ENCODE measurements at regions not wholly inside any gene's neighbourhood (a gene's known extent, or its start where the extent isn't known, plus 50 kb on each side); places are given as distances from the start of the nearest gene placed in this dataset.
"Not testable (repeated sequence)": the region's sequence is repeated elsewhere in the genome, so short reads cannot be mapped to it uniquely, and the experiment has no call there.

- no peak for DNase-seq (ENCODE audit: low spot score)
Observed at GRCh38 chr4:10276152-10276551, 159.6 kb upstream of the WDR1 start.

GRCh38 chr4:10275696-10276095 lies 159.1 kb upstream of the WDR1 start:
- DNase-seq (ENCODE audit: low spot score) = no peak

GRCh38 chr4:10273030-10273429 lies 156.4 kb upstream of the WDR1 start:
- DNase-seq (ENCODE audit: low spot score) = no peak

GRCh38 chr4:10272511-10272910 lies 155.9 kb upstream of the WDR1 start:
- no peak for DNase-seq (ENCODE audit: low spot score)

- DNase-seq (ENCODE audit: low spot score) = no peak
Observed at GRCh38 chr4:10267066-10267465, 150.5 kb upstream of the WDR1 start.

GRCh38 chr4:10260777-10261176 lies 144.2 kb upstream of the WDR1 start:
- DNase-seq (ENCODE audit: low spot score) = no peak

GRCh38 chr4:10259976-10260375 lies 143.4 kb upstream of the WDR1 start:
- DNase-seq (ENCODE audit: low spot score) = no peak

GRCh38 chr4:10256203-10256602 lies 139.6 kb upstream of the WDR1 start:
- no peak for DNase-seq (ENCODE audit: low spot score)

GRCh38 chr4:10253765-10254164 lies 137.2 kb upstream of the WDR1 start:
- DNase-seq (ENCODE audit: low spot score) = no peak

- no peak for DNase-seq (ENCODE audit: low spot score)
Observed at GRCh38 chr4:10245751-10246150, 129.2 kb upstream of the WDR1 start.

- DNase-seq (ENCODE audit: low spot score) = no peak
Observed at GRCh38 chr4:10243856-10244255, 127.3 kb upstream of the WDR1 start.

GRCh38 chr4:10240691-10241090 lies 124.1 kb upstream of the WDR1 start:
- DNase-seq (ENCODE audit: low spot score) = no peak

- no peak for DNase-seq (ENCODE audit: low spot score)
Observed at GRCh38 chr4:10239982-10240654, 123.5 kb upstream of the WDR1 start.

GRCh38 chr4:10237131-10237530 lies 120.5 kb upstream of the WDR1 start:
- DNase-seq (ENCODE audit: low spot score) = no peak

GRCh38 chr4:10232114-10232513 lies 115.5 kb upstream of the WDR1 start:
- no peak for DNase-seq (ENCODE audit: low spot score)

- no peak for DNase-seq (ENCODE audit: low spot score)
Observed at GRCh38 chr4:10226756-10227155, 110.2 kb upstream of the WDR1 start.

- no peak for DNase-seq (ENCODE audit: low spot score)
Observed at GRCh38 chr4:10225096-10225495, 108.5 kb upstream of the WDR1 start.

- no peak for DNase-seq (ENCODE audit: low spot score)
Observed at GRCh38 chr4:10223782-10224181, 107.2 kb upstream of the WDR1 start.

GRCh38 chr4:10213481-10213880 lies 96.9 kb upstream of the WDR1 start:
- not testable (repeated sequence) for DNase-seq (ENCODE audit: low spot score)

GRCh38 chr4:10212901-10213300 lies 96.3 kb upstream of the WDR1 start:
- DNase-seq (ENCODE audit: low spot score) = no peak

GRCh38 chr4:10212400-10212799 lies 95.8 kb upstream of the WDR1 start:
- DNase-seq (ENCODE audit: low spot score) = no peak

GRCh38 chr4:10207116-10207515 lies 90.5 kb upstream of the WDR1 start:
- DNase-seq (ENCODE audit: low spot score) = no peak

GRCh38 chr4:10205223-10205622 lies 88.6 kb upstream of the WDR1 start:
- peak; percentile 9 for DNase-seq (ENCODE audit: low spot score)

GRCh38 chr4:10204401-10205058 lies 87.9 kb upstream of the WDR1 start:
- DNase-seq (ENCODE audit: low spot score) = no peak

All from SW480 (cell line).